NB4 (cell line): ENCODE measurements at regions not wholly inside any gene's neighbourhood (a gene's known extent, or its start where the extent isn't known, plus 50 kb on each side); places are given as distances from the start of the nearest gene placed in this dataset.

Source experiments
- CTCF ChIP-seq: IDR thresholded peaks from one replicate; pipeline ENCODE4 v1.5.1; 2012; ENCODE audit warnings: low read depth, low read length
- MAX ChIP-seq: IDR thresholded peaks from 2 replicates; pipeline ENCODE4 v1.6.1; 2011; ENCODE audit warnings: low read depth, low read length
- MYC ChIP-seq: IDR thresholded peaks from 2 replicates; pipeline ENCODE4 v1.6.1; 2011; ENCODE audit warnings: low read depth, low read length
- POLR2A ChIP-seq: IDR thresholded peaks from 2 replicates; pipeline ENCODE4 v1.6.1; 2011; ENCODE audit warnings: mild to moderate bottlenecking; ENCODE audit not compliant: insufficient read length; ENCODE audit errors: extremely low read depth

GRCh38 chr5:104431981-104432380 lies 869.4 kb upstream of the NUDT12 start:
- no peak for TF ChIP-seq CTCF
- TF ChIP-seq POLR2A, result no peak
- TF ChIP-seq MAX, result no peak
- no peak for TF ChIP-seq MYC
